GM18873 (cell line): ENCODE measurements at regions not wholly inside any gene's neighbourhood (a gene's known extent, or its start where the extent isn't known, plus 50 kb on each side); places are given as distances from the start of the nearest gene placed in this dataset.

Experiments used
- ATAC-seq: cut with Tn5 transposase; IDR thresholded peaks from one replicate; pipeline ENCODE4 v1.9.1; 2021; ENCODE audit warnings: mild to moderate bottlenecking, moderate library complexity, moderate number of reproducible peaks; ENCODE audit not compliant: unreplicated experiment, low FRiP score

- ATAC-seq, result no peak
Observed at GRCh38 chr5:39519079-39519478, 94.3 kb upstream of the DAB2 start.

GRCh38 chr5:39518516-39518915, 93.7 kb upstream of the DAB2 start:
- no peak for ATAC-seq

GRCh38 chr5:39517800-39518199, 93.0 kb upstream of the DAB2 start:
- no peak for ATAC-seq

GRCh38 chr5:39515881-39516280, 91.1 kb upstream of the DAB2 start:
- no peak for ATAC-seq

GRCh38 chr5:39513236-39513635, 88.5 kb upstream of the DAB2 start:
- ATAC-seq, result no peak

GRCh38 chr5:39506211-39506610, 81.4 kb upstream of the DAB2 start:
- no peak for ATAC-seq

GRCh38 chr5:39505791-39506190, 81.0 kb upstream of the DAB2 start:
- ATAC-seq, result no peak

GRCh38 chr5:39505363-39505762, 80.6 kb upstream of the DAB2 start:
- no peak for ATAC-seq

GRCh38 chr5:39503155-39503554, 78.4 kb upstream of the DAB2 start:
- no peak for ATAC-seq

- ATAC-seq, result no peak
Observed at GRCh38 chr5:39502704-39503103, 77.9 kb upstream of the DAB2 start.

- ATAC-seq, result no peak
Observed at GRCh38 chr5:39501397-39501796, 76.6 kb upstream of the DAB2 start.

GRCh38 chr5:39500551-39501175, 75.9 kb upstream of the DAB2 start:
- ATAC-seq, result no peak

- ATAC-seq, result no peak
Observed at GRCh38 chr5:39498278-39498952, 73.6 kb upstream of the DAB2 start.

- no peak for ATAC-seq
Observed at GRCh38 chr5:39497322-39497721, 72.5 kb upstream of the DAB2 start.

- no peak for ATAC-seq
Observed at GRCh38 chr5:39495227-39495626, 70.4 kb upstream of the DAB2 start.

GRCh38 chr5:39494534-39494933, 69.8 kb upstream of the DAB2 start:
- ATAC-seq, result no peak

- ATAC-seq, result no peak
Observed at GRCh38 chr5:39494107-39494510, 69.3 kb upstream of the DAB2 start.

- ATAC-seq, result no peak
Observed at GRCh38 chr5:39491210-39491609, 66.4 kb upstream of the DAB2 start.

- no peak for ATAC-seq
Observed at GRCh38 chr5:39489263-39489662, 64.5 kb upstream of the DAB2 start.

GRCh38 chr5:39486790-39487189, 62.0 kb upstream of the DAB2 start:
- no peak for ATAC-seq

- no peak for ATAC-seq
Observed at GRCh38 chr5:39486361-39486760, 61.6 kb upstream of the DAB2 start.

- no peak for ATAC-seq
Observed at GRCh38 chr5:39485079-39485478, 60.3 kb upstream of the DAB2 start.
